GM21619 (cell line): ENCODE measurements at regions not wholly inside any gene's neighbourhood (a gene's known extent, or its start where the extent isn't known, plus 50 kb on each side); places are given as distances from the start of the nearest gene placed in this dataset.
"Not testable (repeated sequence)": the region's sequence is repeated elsewhere in the genome, so short reads cannot be mapped to it uniquely, and the experiment has no call there.

Source experiments
- ATAC-seq: cut with Tn5 transposase; IDR thresholded peaks from one replicate; pipeline ENCODE4 v1.9.1; 2021; ENCODE audit not compliant: unreplicated experiment

- ATAC-seq: no peak
These were observed 235.7 kb upstream of the TARS1 start for GRCh38 chr5:33205079-33205478.

- no peak for ATAC-seq
These were observed 234.9 kb upstream of the TARS1 start for GRCh38 chr5:33205727-33206410.

GRCh38 chr5:33206962-33207506 is 233.7 kb upstream of the TARS1 start:
- no peak for ATAC-seq

GRCh38 chr5:33209252-33209651 is 231.5 kb upstream of the TARS1 start:
- ATAC-seq: no peak

GRCh38 chr5:33210221-33210620 is 230.5 kb upstream of the TARS1 start:
- ATAC-seq: not testable (repeated sequence)

GRCh38 chr5:33210978-33211377 is 229.8 kb upstream of the TARS1 start:
- ATAC-seq: no peak

GRCh38 chr5:33212439-33212838 is 228.3 kb upstream of the TARS1 start:
- no peak for ATAC-seq

- no peak for ATAC-seq
These were observed 227.9 kb upstream of the TARS1 start for GRCh38 chr5:33212900-33213299.

- no peak for ATAC-seq
These were observed 217.0 kb upstream of the TARS1 start for GRCh38 chr5:33223563-33224284.

- ATAC-seq: no peak
These were observed 216.3 kb upstream of the TARS1 start for GRCh38 chr5:33224285-33224961.

- ATAC-seq: no peak
These were observed 213.5 kb upstream of the TARS1 start for GRCh38 chr5:33227247-33227646.

- no peak for ATAC-seq
These were observed 213.0 kb upstream of the TARS1 start for GRCh38 chr5:33227746-33228145.

GRCh38 chr5:33228149-33228548 is 212.6 kb upstream of the TARS1 start:
- no peak for ATAC-seq

GRCh38 chr5:33229216-33229615 is 211.5 kb upstream of the TARS1 start:
- no peak for ATAC-seq

- no peak for ATAC-seq
These were observed 210.2 kb upstream of the TARS1 start for GRCh38 chr5:33230467-33231078.

- ATAC-seq: no peak
These were observed 209.5 kb upstream of the TARS1 start for GRCh38 chr5:33231214-33231710.

GRCh38 chr5:33231935-33232334 is 208.8 kb upstream of the TARS1 start:
- ATAC-seq: no peak

- no peak for ATAC-seq
These were observed 207.8 kb upstream of the TARS1 start for GRCh38 chr5:33232731-33233505.

- ATAC-seq: no peak
These were observed 205.5 kb upstream of the TARS1 start for GRCh38 chr5:33235304-33235703.

- no peak for ATAC-seq
These were observed 204.9 kb upstream of the TARS1 start for GRCh38 chr5:33235824-33236223.
